NCI-H748 treated with DMSO at 0.1 percent for 48 hours (cell line): ENCODE measurements at regions not wholly inside any gene's neighbourhood (a gene's known extent, or its start where the extent isn't known, plus 50 kb on each side); places are given as distances from the start of the nearest gene placed in this dataset.

Experiments
- DNase-seq: peaks from one replicate; lab custom pipeline; 2025; lab: John Stamatoyannopoulos, UW

DNA sequence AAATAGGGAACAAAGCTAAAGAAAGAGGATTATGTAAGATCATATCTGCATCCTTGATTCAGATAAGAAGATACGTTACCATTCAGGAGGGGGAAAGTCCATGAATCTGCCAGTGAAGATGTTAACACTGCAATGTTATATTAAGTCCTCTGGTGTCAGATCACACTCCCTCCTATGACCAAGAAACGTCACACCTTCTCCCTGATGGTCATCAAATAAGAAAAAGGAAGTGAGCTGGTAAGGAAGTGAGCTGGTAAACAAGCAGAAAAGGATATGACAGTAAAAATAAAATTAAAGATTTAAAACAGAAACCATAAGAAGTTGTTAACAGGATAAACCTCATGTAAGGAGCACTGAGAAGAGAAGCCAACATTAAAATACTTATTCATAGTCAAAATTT is 340.2 kb downstream of the SEC23A start:
- no peak for DNase-seq

DNA sequence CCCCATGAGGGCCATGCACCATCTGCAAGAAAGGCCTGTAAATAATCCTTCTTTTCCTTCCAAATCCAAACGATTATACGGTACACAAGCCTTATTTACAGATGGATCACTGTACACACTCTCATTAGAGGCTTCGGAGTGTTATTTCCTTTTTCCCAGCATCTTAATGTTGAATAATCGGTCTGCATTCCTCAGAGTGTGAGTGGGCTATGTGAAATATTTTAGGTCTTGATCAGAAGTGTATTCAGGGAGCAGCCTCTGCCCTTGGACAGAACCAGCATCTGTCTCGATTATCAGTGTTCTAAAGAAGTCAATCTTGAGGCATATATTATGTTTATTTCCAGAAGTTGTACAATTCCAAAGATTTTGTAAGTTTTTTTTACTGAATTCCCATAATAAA is 340.6 kb downstream of the SEC23A start:
- no peak for DNase-seq

DNA sequence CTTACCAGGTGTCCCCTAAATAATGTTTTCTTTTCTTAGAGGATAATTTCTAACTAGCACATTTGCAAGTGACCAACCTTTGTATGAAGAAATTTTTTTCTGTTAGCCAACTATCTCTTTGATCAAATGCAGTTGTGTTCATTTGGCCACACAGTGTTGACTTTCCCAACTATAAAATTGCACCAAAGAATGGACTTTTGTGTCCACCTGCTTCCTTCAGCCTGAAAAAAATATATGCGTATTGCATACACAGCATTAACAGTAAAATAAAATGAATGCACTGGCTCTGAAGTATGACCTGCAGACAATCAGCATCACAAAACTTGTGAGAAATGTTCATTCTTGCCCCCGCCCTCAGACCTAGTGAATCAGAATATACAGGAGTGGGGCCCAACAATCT is 342.0 kb downstream of the SEC23A start:
- no peak for DNase-seq

DNA sequence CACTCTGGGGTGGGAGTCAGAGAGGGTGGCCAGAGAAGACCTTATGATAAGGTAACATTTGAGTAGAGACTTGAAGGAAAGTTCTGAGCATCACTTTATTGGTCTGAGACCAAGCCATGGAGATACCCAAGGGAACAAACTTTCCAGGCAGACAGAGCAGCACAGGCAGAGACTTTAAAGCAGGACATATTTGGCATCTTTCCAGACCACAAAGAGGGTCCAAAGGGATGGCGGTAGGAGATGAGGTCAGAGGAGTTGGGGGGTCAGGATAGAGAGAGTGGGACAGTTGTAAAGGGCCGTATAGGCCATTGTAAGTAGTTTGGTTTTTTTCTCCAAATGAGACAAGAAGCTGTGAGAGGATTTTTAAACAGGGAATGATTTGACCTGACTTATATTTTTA is 344.4 kb downstream of the SEC23A start:
- no peak for DNase-seq

DNA sequence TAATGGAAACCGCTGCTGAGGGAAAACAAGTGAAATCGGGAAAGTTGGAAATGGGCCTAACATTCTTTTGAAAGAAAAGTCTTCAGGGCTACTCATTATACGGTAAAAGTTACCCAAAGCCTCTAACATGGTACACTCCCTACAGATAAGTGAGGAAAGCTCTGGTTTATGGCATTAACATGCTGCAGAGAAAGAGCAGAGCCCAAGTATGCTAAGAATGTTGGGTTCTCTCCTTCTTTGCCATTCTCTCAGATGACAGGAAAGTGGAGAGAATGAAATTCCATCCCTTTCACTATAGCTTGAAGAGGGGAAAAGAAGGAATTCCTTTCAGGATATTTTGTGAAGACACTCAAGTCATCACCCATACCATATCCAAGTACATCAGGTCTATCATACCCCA is 348.0 kb downstream of the SEC23A start:
- DNase-seq, result no peak

DNA sequence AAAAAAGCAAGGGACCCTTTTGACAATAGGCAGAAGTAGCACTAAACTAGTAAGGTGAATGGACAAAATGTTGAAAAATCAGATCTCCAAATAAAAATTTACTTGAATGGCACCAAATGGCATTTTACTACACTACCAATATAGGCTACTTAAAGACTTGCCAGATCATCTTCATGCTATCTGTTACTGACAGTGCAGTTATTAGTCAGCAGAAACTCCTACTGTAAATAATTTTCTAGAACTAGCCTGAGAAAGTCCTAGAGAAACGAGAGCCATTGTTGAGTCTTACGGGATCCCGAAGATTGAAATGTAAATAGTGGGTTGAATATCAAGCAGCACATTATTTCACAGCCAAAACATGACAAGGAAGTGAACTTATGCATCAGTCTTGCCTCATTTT is 350.3 kb downstream of the SEC23A start:
- no peak for DNase-seq

DNA sequence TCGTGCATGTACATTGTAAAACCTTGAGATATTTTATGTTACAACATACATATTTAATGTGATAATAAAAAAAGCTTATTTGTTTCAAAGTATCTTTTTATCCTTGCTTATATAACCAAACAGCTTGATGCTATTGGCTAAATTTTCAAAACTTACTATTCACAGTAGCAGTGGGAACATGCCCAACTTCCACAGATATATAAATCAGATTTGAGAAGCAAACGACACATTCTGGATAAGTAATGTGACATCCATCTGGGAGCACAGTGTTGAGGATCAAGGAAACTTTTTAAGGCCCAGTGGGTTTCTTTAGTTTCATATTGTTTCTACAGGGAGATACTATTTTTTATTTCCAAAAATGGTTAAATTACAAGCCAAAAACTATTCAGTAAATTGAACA is 350.7 kb downstream of the SEC23A start:
- DNase-seq, result no peak

DNA sequence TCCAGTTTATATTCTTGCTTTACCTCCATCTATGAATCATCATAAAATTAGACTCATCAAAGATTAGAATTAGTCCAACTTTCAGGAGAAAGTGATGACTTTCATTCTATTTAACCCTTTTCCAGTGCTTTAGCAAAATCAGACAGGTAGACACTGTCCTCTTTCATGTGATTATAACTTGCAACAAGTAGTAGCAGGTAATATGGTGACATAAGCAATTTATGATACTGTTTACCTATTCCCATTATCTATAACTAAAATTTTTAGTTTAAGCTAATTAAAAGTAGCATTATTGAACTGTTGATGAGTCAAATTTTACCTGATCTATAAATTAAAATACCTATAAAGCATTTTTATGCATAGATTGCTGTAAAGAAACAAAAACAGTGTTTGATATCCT is 351.6 kb downstream of the SEC23A start:
- DNase-seq, result no peak

DNA sequence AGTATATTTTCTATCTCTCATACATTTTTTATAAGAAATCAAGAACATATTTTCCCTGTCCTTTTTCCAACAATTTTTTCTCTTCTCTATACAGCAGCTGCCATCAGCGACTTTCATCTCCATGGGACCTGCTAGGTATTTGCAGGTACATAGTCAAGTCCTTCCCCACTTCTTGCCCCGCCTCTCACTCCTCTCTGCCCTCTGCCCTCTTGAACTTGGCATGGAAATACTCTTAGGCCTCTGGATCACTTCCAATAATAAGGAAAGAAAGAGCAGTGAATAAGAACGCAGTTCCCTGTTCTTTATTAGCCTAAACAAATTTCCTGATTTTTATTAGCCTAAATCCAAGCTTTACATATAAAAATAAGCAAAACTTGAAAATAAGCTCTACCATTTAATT is 353.1 kb downstream of the SEC23A start:
- no peak for DNase-seq

DNA sequence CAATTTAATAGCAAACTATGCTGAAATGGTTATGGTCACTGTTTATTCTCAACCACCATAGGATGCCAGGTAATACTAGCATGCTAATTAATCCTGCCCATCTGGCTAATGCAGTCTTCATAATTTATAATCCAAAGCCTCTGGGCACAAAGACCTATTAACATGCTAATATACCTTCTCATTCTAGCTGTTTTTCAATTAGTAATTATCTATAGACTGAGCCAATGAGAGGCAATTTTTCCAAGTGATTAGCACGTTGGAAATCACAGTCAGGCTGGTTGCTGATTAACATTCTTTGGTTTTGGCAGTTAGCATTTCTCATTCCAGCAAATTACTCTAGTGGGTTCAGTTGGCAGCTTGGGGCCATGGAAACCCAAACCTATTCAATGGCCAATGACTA is 357.2 kb downstream of the SEC23A start:
- DNase-seq, result no peak

DNA sequence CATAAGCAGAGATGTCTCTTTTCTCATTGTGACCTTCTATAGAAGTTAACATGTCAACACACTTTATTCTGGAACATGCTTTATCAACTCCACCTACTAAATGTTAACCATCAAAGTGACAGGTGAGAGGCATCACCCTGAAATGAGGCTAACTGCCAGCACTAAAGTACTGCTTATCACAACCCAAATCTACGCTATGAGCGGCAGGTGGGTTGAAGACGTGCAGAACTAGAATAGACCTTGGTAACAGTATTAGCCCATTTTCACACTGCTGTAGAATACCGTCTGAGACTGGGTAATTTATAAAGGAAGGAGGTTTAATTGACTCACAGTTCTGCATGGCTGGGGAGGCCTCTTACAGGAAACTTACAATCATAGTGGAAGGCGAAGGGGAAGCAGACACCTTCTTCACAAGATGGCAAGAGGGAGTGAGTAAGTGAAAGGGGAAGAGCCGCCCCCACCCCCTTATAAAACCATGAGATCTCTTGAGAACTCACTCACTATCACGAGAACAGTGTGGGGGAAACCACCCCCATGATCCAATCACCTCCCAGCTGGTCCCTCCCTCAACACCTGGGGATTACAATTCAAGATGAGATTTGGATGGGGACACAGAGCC is 359.0 kb downstream of the SEC23A start:
- DNase-seq, result no peak

DNA sequence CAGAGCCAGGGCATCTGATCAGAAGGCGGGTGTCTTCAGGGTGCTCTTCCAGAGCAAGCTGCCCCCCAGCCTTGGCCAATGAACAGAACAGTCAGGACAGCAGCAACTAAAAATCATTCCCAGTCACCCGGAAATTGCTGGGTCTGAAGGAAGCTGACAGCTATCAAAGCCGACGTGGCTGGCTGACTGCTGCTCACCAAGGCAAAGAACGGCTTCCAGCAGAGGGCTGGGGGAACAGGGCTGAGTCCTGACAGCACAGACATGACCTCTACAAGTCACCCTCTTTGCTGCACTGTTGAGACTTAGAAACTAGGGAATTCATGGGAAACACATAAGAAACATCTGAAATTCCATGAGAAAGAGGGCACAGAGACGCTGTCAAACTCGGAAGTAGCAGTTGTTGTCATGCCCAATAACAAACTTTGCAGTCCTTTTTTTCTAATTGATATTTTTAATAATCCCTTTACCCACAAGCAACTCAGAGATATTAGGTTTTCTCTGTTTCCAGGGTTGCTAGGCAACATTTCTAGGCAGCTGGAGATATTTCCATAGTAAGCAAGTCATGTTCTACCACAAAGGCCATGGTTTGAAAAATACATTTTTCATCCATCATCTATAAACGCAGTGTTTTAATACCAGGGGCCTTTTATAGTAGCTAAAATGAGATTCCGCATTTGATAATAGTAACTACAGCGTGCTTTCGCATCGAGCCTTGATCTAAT is 365.2 kb downstream of the SEC23A start:
- no peak for DNase-seq

DNA sequence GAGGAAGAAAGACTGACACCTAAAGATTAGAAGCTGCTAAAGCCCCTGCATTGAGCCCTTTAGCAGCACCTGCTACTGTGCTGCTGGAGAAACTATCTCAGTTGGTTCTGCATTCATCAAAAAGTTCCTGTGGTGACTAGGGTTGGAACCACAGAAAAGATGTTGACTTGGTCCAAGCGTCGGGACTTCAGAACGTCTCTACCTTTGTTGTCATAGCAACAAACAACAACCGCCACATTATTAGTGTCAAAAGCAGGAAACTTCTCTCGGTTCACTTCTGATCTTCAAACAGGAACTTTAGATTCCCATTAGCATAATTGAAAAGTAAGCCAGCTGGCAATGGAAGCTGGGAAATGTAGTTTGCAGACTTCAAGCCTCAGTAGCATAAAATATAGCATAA is 368.0 kb downstream of the SEC23A start:
- DNase-seq, result no peak

DNA sequence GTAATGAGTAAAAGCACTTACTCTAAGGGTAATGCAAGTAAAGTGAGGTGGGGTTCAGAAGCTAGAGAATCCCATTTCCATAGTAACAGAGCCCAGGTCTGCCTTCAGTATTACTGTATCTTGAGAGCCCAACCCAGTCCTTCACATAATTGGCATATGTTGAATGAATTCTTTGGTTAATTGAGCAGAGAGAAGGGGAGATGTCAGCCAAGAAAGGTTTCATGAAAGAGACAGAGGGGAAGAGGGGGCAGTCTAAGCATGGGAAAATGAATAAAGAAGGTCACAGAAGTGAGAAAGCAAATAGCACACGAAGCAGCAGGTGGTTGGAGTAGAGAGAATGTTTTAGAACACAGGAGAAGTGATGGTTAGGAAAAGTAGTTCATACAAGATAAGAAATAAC is 371.1 kb downstream of the SEC23A start:
- DNase-seq, result no peak

DNA sequence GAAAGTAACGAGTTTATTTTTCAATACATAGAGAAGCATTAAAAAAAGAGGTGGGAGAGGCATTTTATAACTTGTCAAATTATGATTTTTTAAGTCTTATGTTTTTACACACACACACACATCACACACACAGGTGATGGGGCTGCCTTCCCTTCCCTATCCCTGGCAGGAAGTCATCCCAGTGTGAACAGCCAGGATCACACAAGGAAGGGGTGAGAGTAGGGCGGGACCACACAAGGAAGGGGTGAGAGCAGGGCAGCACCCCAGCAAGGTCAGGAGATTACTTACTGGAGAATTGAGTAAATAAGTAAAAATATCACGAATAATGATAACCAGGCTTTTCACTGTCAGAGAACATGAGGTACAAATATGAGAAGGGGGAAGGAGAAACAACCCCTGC is 372.6 kb downstream of the SEC23A start:
- DNase-seq, result no peak

DNA sequence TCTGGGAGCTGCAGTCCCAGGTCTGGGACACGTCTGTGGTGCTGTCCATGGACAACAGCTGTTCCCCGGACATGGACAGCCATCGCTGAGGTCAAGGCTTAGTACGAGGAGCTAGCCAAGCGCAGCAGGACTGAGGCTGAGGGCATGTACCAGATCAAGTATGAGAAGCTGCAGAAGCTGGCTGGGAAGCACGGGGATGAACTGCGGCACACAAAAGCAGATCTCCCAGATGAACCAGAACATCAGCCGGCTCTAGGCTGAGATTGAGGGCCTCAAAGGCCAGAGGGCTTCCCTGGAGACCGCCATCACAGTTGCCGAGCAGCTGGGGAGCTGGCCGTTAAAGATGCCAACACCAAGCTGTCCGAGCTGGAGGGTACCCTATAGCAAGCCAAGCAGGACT is 375.3 kb downstream of the SEC23A start:
- no peak for DNase-seq

DNA sequence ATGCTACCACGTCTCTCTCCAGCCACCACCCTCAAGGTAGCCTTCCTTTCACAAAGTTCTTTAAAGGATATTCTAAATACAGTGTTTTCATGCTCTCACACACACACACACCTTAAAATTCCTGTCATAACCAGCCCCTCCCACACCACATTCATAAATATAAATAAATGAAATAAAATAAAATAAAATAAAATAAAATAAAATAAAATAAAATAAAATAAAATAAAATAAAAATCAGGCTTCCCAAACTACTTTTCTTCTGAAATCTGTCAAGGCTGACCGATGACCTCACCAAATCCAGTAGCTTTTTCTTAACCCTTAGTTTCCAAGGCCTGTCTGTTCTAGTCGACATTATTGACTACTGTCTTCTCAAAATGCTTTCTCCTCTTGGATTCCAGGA is 378.4 kb downstream of the SEC23A start:
- DNase-seq, result no peak

DNA sequence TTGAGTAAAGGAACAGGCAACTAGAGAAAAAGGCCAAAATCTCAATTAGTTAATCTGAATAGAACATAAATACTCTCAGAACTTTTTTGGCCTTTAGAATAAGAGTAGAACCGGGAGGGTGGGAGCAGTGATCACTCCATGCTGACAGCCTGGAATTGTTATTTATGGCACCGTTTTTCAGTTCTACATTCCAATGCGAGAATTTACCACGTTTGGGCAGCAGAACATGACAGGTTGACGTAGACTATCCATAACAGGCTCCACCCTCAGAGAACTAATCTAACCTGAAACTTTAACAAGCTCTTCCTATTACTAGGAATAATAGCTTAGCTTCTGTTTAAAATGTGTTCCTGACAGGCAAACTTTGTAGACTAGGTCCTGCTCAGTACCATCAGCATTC is 379.1 kb downstream of the SEC23A start:
- DNase-seq, result no peak

DNA sequence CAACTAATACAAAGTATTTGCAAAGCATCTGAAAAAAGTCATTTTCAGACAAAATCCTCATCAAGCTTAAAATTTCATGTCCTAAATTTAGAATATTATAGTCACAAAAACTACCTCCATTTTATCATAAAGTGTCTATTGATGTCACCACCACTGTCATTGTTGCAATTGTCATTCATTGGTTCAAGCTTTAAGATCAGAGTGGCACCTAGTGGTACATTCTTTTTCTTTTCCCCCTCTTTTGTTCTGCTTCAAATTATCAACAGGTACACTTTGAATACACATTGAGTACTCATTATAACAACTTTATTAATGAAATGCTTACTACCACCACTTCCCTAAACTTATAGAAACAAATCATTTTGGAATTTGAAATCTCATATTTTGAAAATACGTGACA is 379.8 kb downstream of the SEC23A start:
- DNase-seq, result no peak

DNA sequence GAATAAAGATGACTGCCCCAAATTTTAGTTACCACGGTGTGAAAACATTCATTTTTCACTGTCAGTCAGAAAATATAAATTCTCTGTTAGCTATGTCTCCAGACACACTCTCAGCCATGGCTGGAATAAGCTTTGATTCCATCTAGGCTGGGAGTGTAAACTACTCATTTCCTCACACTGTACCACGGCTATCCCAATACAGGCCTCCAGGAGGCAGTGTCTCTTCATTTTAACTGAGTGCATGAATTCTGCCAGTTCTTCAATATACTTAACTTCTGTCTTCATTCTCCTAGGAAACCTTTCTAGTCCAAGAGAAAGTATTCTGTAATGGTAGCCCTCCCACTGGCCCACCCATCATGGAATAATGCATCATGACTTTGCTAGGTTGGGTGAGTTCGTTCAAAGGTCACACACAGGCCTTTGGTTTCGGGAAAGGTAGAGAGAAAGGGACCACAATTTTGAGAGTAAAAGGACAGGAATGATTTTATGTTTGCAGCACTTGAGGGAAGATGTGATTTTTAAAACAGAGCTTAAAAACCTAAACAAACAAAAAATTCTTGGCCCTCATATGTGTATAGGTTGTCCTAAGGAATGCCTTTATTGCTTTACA is 381.1 kb downstream of the SEC23A start:
- DNase-seq, result peak; percentile 33

DNA sequence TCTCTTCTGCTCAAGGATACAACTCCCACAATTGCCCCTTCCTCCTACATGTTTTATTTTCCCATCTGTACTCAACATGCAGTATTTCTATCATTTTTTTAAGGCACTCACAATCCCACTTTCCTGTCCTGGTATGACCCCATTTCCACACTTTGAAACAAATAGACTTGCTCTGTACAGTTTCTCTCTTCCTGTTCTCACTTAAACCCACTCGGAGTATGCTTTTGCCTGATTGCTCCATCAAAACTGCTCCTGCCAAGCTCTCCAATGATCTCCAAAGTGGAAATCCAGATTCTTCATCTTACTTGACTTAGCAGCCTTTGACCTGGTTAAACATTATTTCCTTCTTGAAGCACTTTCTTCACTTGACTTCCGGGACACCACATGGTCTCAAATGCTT is 384.5 kb downstream of the SEC23A start:
- DNase-seq, result no peak

DNA sequence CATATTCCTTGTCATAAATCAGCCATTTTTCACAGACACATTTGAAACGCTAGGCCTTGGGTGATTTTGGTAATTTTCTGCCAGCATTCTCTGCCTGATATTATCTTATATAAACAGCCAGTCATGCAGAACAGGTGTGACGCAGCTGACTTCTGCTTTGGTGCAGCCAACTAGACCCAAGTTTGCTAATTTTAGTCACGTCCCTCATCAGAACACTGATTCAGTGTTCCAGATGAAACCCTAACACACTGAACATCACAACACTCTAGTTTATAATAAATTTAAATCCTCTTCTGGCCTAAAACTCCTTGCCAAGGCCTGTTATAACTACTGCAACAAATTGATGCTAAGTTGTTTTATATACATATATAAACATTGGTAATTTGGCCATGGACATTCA is 386.1 kb downstream of the SEC23A start:
- DNase-seq, result no peak

DNA sequence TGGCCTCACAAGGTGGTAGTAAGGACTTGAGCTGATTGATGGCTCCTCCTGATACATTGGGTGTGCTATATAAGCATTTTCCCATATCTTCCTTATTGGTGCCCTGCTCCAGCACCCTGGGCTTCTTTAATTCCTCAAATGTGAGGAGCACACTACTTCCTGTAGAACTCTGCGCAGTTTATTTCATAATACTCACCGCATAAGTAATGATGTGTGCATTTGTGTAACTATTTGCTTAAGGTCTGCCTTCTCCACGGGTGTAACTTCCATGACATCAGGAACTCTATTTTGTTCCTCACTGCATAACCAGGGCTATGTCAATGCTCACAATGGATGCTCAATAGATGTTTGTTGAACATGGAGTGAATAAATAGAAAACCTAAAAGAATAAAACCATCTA is 392.2 kb downstream of the SEC23A start:
- no peak for DNase-seq

DNA sequence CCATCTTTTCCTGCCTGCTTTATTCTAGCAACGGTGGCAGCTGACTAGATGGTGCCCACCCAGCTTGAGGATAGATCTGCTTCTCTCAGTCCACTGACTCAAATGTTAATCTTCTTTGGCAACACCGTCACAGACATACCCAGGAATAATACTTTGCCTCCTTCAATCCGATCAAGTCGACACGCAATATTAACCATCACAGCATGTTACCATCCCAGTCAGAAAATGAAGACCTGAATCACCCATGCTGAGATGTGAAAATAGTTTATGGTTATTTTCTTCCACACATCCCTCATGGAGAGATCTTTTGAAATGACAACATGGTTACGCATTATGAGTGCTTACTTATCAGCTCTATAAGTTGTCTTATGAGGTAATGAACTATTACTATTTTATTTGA is 392.8 kb downstream of the SEC23A start:
- no peak for DNase-seq
